H1 (cell line): ENCODE measurements at regions not wholly inside any gene's neighbourhood (a gene's known extent, or its start where the extent isn't known, plus 50 kb on each side); places are given as distances from the start of the nearest gene placed in this dataset.
"Not testable (repeated sequence)": the region's sequence is repeated elsewhere in the genome, so short reads cannot be mapped to it uniquely, and the experiment has no call there.

Experiments used
- CTCF ChIA-PET: fragments of 300-600 bp; sonication (Branson Sonifier 250); formaldehyde crosslinking; loops from one replicate; lab custom pipeline; 2021; ENCODE audit not compliant: partially characterized antibody; lab: Charles Lee
- POLR2A ChIA-PET: fragments of 300-600 bp; sonication (Branson Sonifier 250); formaldehyde crosslinking; loops from one replicate; lab custom pipeline; 2021; ENCODE audit warnings: inconsistent platforms; ENCODE audit not compliant: partially characterized antibody; lab: Charles Lee
- DNase-seq, 2 experiments: peaks; one replicate each; pipeline versions ENCODE4 v3.0.0 to v3.0.0-alpha.2; 2010 to 2022; ENCODE audit warnings: low spot score in 2 of 2, low read depth in 1 of 2, mixed read lengths in 1 of 2
- FAIRE-seq: peaks from 2 replicates; lab custom pipeline; 2011; peaks lifted over from hg19 to GRCh38; lab: Jason Lieb, UNC
- H2AFZ ChIP-seq: 2 replicates; pipeline ENCODE4 v1.8.1; 2012; ENCODE audit warnings: low read length, inconsistent platforms
- H2AK5ac ChIP-seq: 2 replicates; pipeline ENCODE4 v1.6.1; 2013; ENCODE audit warnings: low read depth, low read length
- H2BK120ac ChIP-seq: replicated peaks from 2 replicates; pipeline ENCODE3; 2013; ENCODE audit warnings: low read depth, low read length, inconsistent platforms
- H2BK12ac ChIP-seq: 2 replicates; pipeline ENCODE4 v1.6.1; 2013; ENCODE audit warnings: low read depth, low read length
- H2BK15ac ChIP-seq: 2 replicates; pipeline ENCODE4 v1.6.1; 2013; ENCODE audit warnings: low read length
- H2BK20ac ChIP-seq: 2 replicates; pipeline ENCODE4 v1.6.1; 2013; ENCODE audit warnings: low read length
- H2BK5ac ChIP-seq: 2 replicates; pipeline ENCODE4 v1.6.1; 2013; ENCODE audit warnings: low read depth, low read length
- H3K14ac ChIP-seq: 2 replicates; pipeline ENCODE4 v1.6.1; 2013; ENCODE audit warnings: inconsistent platforms; ENCODE audit not compliant: insufficient read length
- H3K18ac ChIP-seq: 2 replicates; pipeline ENCODE4 v1.6.1; 2013; ENCODE audit warnings: low read length; ENCODE audit errors: extremely low read depth
- H3K23ac ChIP-seq: 2 replicates; pipeline ENCODE4 v1.6.1; 2013; ENCODE audit warnings: inconsistent platforms; ENCODE audit not compliant: insufficient read length
- H3K23me2 ChIP-seq: 2 replicates; pipeline ENCODE4 v1.6.1; 2013; ENCODE audit warnings: low read depth, low read length
- H3K27ac ChIP-seq: 2 replicates; pipeline ENCODE4 v1.6.1; 2011; ENCODE audit warnings: low read depth, low read length, inconsistent platforms
- H3K27me3 ChIP-seq, 4 experiments: replicated peaks in 1 of 4; 1 replicate in 1 of 4; 2 replicates in 3 of 4; pipeline versions ENCODE4 v1.6.1 to v1.8.1; 2011 to 2013; ENCODE audit warnings: low read length in 3 of 4, mild to moderate bottlenecking in 3 of 4, inconsistent platforms in 2 of 4, mixed read lengths in 2 of 4, moderate library complexity in 1 of 4; ENCODE audit not compliant: control insufficient read depth in 3 of 4, insufficient read depth in 3 of 4; ENCODE audit errors: extremely low read depth in 1 of 4
- H3K36me3 ChIP-seq, 4 experiments: 2 replicates each; pipeline versions ENCODE4 v1.6.1 to v1.8.1; 2011 to 2013; ENCODE audit warnings: mild to moderate bottlenecking in 4 of 4, low read length in 3 of 4, moderate library complexity in 2 of 4, control low read depth in 1 of 4, inconsistent platforms in 1 of 4; ENCODE audit not compliant: insufficient read depth in 4 of 4, control insufficient read depth in 2 of 4
- H3K4ac ChIP-seq: replicated peaks from 2 replicates; pipeline ENCODE3; 2013; ENCODE audit warnings: low read length, low read depth, mixed read lengths, inconsistent platforms; ENCODE audit not compliant: insufficient read length
- H3K4me1 ChIP-seq, 4 experiments: replicated peaks in 1 of 4; 1 replicate in 1 of 4; 2 replicates in 3 of 4; pipeline versions ENCODE4 v1.6.1 to v1.8.1; 2011 to 2013; ENCODE audit warnings: low read length in 3 of 4, inconsistent platforms in 2 of 4, mixed read lengths in 1 of 4; ENCODE audit not compliant: insufficient read depth in 4 of 4, control insufficient read depth in 3 of 4
- H3K4me2 ChIP-seq, 2 experiments: 2 replicates each; pipeline versions ENCODE4 v1.6.1 to v1.8.1; 2011 to 2013; ENCODE audit warnings: low read depth in 2 of 2, low read length in 2 of 2, control low read depth in 1 of 2, inconsistent platforms in 1 of 2, mild to moderate bottlenecking in 1 of 2; ENCODE audit not compliant: insufficient read depth in 1 of 2
- H3K4me3 ChIP-seq, 4 experiments: fragments of 200-600, 300-600 bp in 1 of 4; sonication (generic), shearing (Covaris generic), sonication (Bioruptor Twin) in 1 of 4; 2 replicates each; pipeline versions ENCODE4 v1.5.1 to v1.8.1; 2011 to 2016; ENCODE audit warnings: low read length in 4 of 4, low read depth in 3 of 4, control low read depth in 2 of 4, inconsistent platforms in 2 of 4, mild to moderate bottlenecking in 2 of 4, mixed read lengths in 1 of 4, moderate library complexity in 1 of 4; ENCODE audit not compliant: insufficient read depth in 2 of 4; ENCODE audit errors: extremely low read depth in 1 of 4
- H3K56ac ChIP-seq: replicated peaks from 2 replicates; pipeline ENCODE3; 2013; ENCODE audit warnings: low read depth, mild to moderate bottlenecking, mixed read lengths, low read length, inconsistent platforms; ENCODE audit not compliant: insufficient read length
- H3K79me1 ChIP-seq: 2 replicates; pipeline ENCODE4 v1.6.1; 2013; ENCODE audit warnings: low read depth, low read length, control low read depth
- H3K79me2 ChIP-seq, 2 experiments: 2 replicates each; pipeline versions ENCODE4 v1.6.1 to v1.8.1; 2012 to 2013; ENCODE audit warnings: low read length in 2 of 2, mild to moderate bottlenecking in 2 of 2, inconsistent platforms in 1 of 2; ENCODE audit not compliant: insufficient read depth in 2 of 2, control insufficient read depth in 1 of 2
- H3K9ac ChIP-seq, 4 experiments: replicated peaks in 1 of 4; 1 replicate in 1 of 4; 2 replicates in 3 of 4; pipeline versions ENCODE4 v1.6.1 to v1.8.1; 2011 to 2013; ENCODE audit warnings: low read depth in 3 of 4, low read length in 3 of 4, control low read depth in 2 of 4, mild to moderate bottlenecking in 2 of 4, moderate library complexity in 2 of 4, inconsistent platforms in 1 of 4; ENCODE audit errors: extremely low read depth in 1 of 4
- H3K9me3 ChIP-seq, 2 experiments: 2 replicates each; pipeline versions ENCODE4 v1.6.1 to v1.8.1; 2012 to 2013; ENCODE audit warnings: mild to moderate bottlenecking in 2 of 2, moderate library complexity in 2 of 2, control low read depth in 1 of 2, inconsistent platforms in 1 of 2, low read depth in 1 of 2, low read length in 1 of 2, mixed read lengths in 1 of 2; ENCODE audit not compliant: insufficient read depth in 2 of 2
- H4K20me1 ChIP-seq, 2 experiments: replicated peaks in 1 of 2; 2 replicates each; pipeline versions ENCODE3 to v1.8.1; 2011 to 2013; ENCODE audit warnings: inconsistent platforms in 2 of 2, low read length in 2 of 2, mild to moderate bottlenecking in 1 of 2; ENCODE audit not compliant: insufficient read depth in 2 of 2, control insufficient read depth in 1 of 2
- H4K5ac ChIP-seq: 2 replicates; pipeline ENCODE4 v1.6.1; 2013; ENCODE audit warnings: low read length, low read depth, mixed read lengths, inconsistent platforms; ENCODE audit not compliant: insufficient read length
- H4K8ac ChIP-seq: 2 replicates; pipeline ENCODE4 v1.8.0; 2013; ENCODE audit warnings: mild to moderate bottlenecking, moderate library complexity, low read length, inconsistent platforms; ENCODE audit not compliant: insufficient read depth; ENCODE audit errors: extremely low read depth
- H4K91ac ChIP-seq: replicated peaks from 2 replicates; pipeline ENCODE3; 2013; ENCODE audit warnings: low read length, mixed read lengths, inconsistent platforms; ENCODE audit not compliant: insufficient read length
- WGBS, 2 experiments: shearing (Covaris generic) in 1 of 2; methylation state at CpG; one replicate each; pipeline versions ENCODE4 v1.1.6 to v1.1.7; 2013 to 2015; ENCODE audit warnings: low lambda C conversion rate in 2 of 2, mixed read lengths in 2 of 2, inconsistent platforms in 1 of 2, low coverage in 1 of 2, missing lambda C conversion rate in 1 of 2; ENCODE audit not compliant: insufficient replicate concordance in 2 of 2, insufficient coverage in 1 of 2, insufficient read length in 1 of 2; ENCODE audit errors: extremely low coverage in 1 of 2, missing lambda C conversion rate in 1 of 2; 5-methylcytosine and 5-hydroxymethylcytosine counted together

DNA sequence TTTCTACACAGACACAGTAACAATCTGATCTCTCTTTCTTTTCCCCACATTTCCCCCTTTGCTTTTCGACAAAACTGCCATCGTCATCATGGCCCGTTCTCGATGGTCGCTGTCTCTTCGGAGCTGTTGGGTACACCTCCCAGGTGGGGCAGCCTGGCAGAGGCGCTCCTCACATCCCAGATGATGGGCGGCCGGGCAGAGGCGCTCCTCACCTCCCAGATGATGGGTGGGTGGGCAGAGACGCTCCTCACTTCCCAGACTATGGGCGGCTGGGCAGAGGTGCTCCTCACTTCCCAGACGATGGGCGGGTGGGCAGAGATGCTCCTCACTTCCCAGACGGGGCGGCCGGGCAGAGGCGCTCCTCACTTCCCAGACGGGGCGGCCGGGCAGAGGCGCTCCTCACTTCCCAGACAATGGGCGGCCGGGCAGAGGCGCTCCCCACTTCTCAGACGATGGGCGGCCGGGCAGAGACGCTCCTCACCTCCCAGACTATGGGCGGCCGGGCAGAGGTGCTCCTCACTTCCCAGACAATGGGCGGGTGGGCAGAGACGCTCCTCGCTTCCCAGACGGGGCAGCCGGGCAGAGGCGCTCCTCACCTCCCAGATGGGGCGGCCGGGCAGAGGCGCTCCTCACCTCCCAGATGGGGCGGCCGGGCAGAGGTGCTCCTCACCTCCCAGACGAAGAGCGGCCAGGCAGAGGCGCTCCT is 140.7 kb downstream of the SMC2 start:
- H2BK120ac ChIP-seq, H2BK20ac ChIP-seq, H3K18ac ChIP-seq, H3K4me1 ChIP-seq, H2BK5ac ChIP-seq, H2BK15ac ChIP-seq, H3K27me3 ChIP-seq, H3K36me3 ChIP-seq, H3K4me2 ChIP-seq, H4K20me1 ChIP-seq, H4K8ac ChIP-seq, H3K4me3 ChIP-seq, H3K9ac ChIP-seq, H3K56ac ChIP-seq, H3K23ac ChIP-seq, H2BK12ac ChIP-seq, POLR2A ChIA-PET, H2AFZ ChIP-seq, FAIRE-seq, H3K79me1 ChIP-seq, H3K27ac ChIP-seq, H3K4ac ChIP-seq, CTCF ChIA-PET, H3K23me2 ChIP-seq, H4K91ac ChIP-seq, H3K14ac ChIP-seq, DNase-seq, H2AK5ac ChIP-seq, H4K5ac ChIP-seq, H3K79me2 ChIP-seq: not testable (repeated sequence)
- WGBS, 2 experiments: 91% methylated on average over 31 of the region's 45 CpGs; no CpG with 5 or more reads in 1 of the 2 experiments
- H3K9me3 ChIP-seq: peaks cover 4 to 18% of the 10 kb centered on the region in 2 experiments; a peak in 3 of 4 replicates
